Endothelial cell of umbilical vein (primary cell): ENCODE measurements at regions not wholly inside any gene's neighbourhood (a gene's known extent, or its start where the extent isn't known, plus 50 kb on each side); places are given as distances from the start of the nearest gene placed in this dataset.

ENCODE experiments used
- MYC ChIP-seq: IDR thresholded peaks from one replicate; pipeline ENCODE4 v1.6.1; 2011; ENCODE audit warnings: mild to moderate bottlenecking, low read depth, low read length
- POLR2A ChIP-seq: IDR thresholded peaks from 2 replicates; pipeline ENCODE4 v1.6.1; 2012; ENCODE audit warnings: low read depth, mild to moderate bottlenecking, control low read depth, low read length
- TF ChIP-seq, protein P1 (sequence below), 2 donors: IDR thresholded peaks; 1 replicate in 1 of 2; 2 replicates in 1 of 2; pipeline ENCODE4 v1.5.1; 2011; ENCODE audit warnings: low read length in 2 of 2, mild to moderate bottlenecking in 2 of 2, moderate library complexity in 2 of 2, control low read depth in 1 of 2, inconsistent platforms in 1 of 2, low read depth in 1 of 2; ENCODE audit not compliant: insufficient read depth in 1 of 2; ENCODE audit errors: extremely low read depth in 1 of 2

DNA sequence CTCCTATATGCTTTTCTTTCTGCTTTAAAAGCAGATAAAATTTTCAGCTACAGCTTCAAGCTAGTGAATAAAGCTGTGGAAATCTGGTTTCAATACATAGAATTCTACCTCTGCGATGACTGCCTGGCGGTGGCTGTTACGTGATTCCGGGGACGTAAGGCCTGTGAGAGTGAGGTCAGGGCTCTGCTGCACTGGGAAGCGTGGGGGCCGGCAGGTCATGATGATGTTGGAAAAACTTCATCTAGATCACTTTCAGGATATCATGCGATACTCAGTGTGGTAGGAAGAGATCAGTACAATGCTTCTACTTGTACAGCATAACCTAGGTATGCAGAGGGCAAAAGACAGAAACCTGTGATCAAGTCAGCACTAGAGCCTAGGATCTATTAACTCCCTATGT, 546.8 kb upstream of the B3GAT1 start:
- TF ChIP-seq MYC = no peak
- TF ChIP-seq, protein P1, sequence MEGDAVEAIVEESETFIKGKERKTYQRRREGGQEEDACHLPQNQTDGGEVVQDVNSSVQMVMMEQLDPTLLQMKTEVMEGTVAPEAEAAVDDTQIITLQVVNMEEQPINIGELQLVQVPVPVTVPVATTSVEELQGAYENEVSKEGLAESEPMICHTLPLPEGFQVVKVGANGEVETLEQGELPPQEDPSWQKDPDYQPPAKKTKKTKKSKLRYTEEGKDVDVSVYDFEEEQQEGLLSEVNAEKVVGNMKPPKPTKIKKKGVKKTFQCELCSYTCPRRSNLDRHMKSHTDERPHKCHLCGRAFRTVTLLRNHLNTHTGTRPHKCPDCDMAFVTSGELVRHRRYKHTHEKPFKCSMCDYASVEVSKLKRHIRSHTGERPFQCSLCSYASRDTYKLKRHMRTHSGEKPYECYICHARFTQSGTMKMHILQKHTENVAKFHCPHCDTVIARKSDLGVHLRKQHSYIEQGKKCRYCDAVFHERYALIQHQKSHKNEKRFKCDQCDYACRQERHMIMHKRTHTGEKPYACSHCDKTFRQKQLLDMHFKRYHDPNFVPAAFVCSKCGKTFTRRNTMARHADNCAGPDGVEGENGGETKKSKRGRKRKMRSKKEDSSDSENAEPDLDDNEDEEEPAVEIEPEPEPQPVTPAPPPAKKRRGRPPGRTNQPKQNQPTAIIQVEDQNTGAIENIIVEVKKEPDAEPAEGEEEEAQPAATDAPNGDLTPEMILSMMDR (IDR thresholded peaks at IDR 0.05; ENCODE audit: extremely low read depth in 1 of 2, insufficient read depth in 1 of 2, low read depth in 1 of 2, low read length in 2 of 2) = no peak
- no peak for TF ChIP-seq POLR2A
